Nephron progenitor cell (in vitro differentiated cells): ENCODE measurements at regions not wholly inside any gene's neighbourhood (a gene's known extent, or its start where the extent isn't known, plus 50 kb on each side); places are given as distances from the start of the nearest gene placed in this dataset.

Source experiments
- DNase-seq: peaks from one replicate; pipeline ENCODE4 v3.0.0; 2021
- H3K27ac Mint-ChIP-seq: 2 replicates; pipeline ENCODE4 v1.8.0; 2021; ENCODE audit warnings: mild to moderate bottlenecking, moderate library complexity, mixed read lengths
- H3K27me3 Mint-ChIP-seq: 2 replicates; pipeline ENCODE4 v1.8.0; 2021; ENCODE audit warnings: mild to moderate bottlenecking, low read depth, mixed read lengths; ENCODE audit not compliant: poor library complexity
- H3K36me3 Mint-ChIP-seq: 2 replicates; pipeline ENCODE4 v1.8.0; 2021; ENCODE audit warnings: low read depth, mixed read lengths
- H3K4me1 Mint-ChIP-seq: 2 replicates; pipeline ENCODE4 v1.8.0; 2021; ENCODE audit warnings: mixed read lengths
- H3K4me3 Mint-ChIP-seq: 2 replicates; pipeline ENCODE4 v1.8.0; 2021; ENCODE audit warnings: mild to moderate bottlenecking, moderate library complexity, mixed read lengths
- H3K9me3 Mint-ChIP-seq: 2 replicates; pipeline ENCODE4 v1.8.0; 2021; ENCODE audit warnings: mild to moderate bottlenecking, moderate library complexity, mixed read lengths
- CTCF ChIP-seq: fragments of 200-600 bp; sonication (generic); IDR thresholded peaks from 2 replicates; pipeline ENCODE4 v1.5.0; 2021; ENCODE audit warnings: antibody characterized with exemption

GRCh38 chr4:133524369-133524768 lies 375.3 kb downstream of the PCDH10 start:
- Mint-ChIP-seq H3K27ac (no peak overlapping the region), H3K4me1 (no peaks in the 10 kb centered on the region), H3K9me3 (no peaks in the 10 kb centered on the region), H3K36me3 (no peaks in the 10 kb centered on the region), H3K27me3 (no peaks in the 10 kb centered on the region), H3K4me3 (no peak overlapping the region)
- no peak for TF ChIP-seq CTCF
- no peak for DNase-seq

GRCh38 chr4:133513901-133514300 lies 364.8 kb downstream of the PCDH10 start:
- no peak for TF ChIP-seq CTCF
- H3K4me3 Mint-ChIP-seq, result no peak overlapping the region
- H3K36me3 Mint-ChIP-seq, result no peaks in the 10 kb centered on the region
- peaks cover 19% of the 10 kb centered on the region for H3K9me3 Mint-ChIP-seq
- DNase-seq, result no peak
- no peaks in the 10 kb centered on the region for H3K4me1 Mint-ChIP-seq
- no peaks in the 10 kb centered on the region for H3K27me3 Mint-ChIP-seq
- H3K27ac Mint-ChIP-seq, result no peak overlapping the region

- Mint-ChIP-seq H3K36me3 (no peaks in the 10 kb centered on the region), H3K27me3 (no peaks in the 10 kb centered on the region), H3K9me3 (peaks cover 3% of the 10 kb centered on the region), H3K4me3 (no peak overlapping the region), H3K27ac (no peak overlapping the region), H3K4me1 (no peaks in the 10 kb centered on the region)
- no peak for DNase-seq
- TF ChIP-seq CTCF, result no peak
Measured at GRCh38 chr4:133498149-133498548, 349.1 kb downstream of the PCDH10 start.

GRCh38 chr4:133493776-133494175 lies 344.7 kb downstream of the PCDH10 start:
- Mint-ChIP-seq H3K9me3 (no peaks in the 10 kb centered on the region), H3K4me3 (no peak overlapping the region), H3K27me3 (no peaks in the 10 kb centered on the region), H3K4me1 (no peaks in the 10 kb centered on the region), H3K27ac (no peak overlapping the region), H3K36me3 (no peaks in the 10 kb centered on the region)
- TF ChIP-seq CTCF, result no peak
- no peak for DNase-seq

GRCh38 chr4:133493241-133493640 lies 344.1 kb downstream of the PCDH10 start:
- Mint-ChIP-seq H3K27ac (no peak overlapping the region), H3K27me3 (no peaks in the 10 kb centered on the region)

More at GRCh38 chr4:133493241-133493640, 344.1 kb downstream of the PCDH10 start:
- H3K4me1 Mint-ChIP-seq, result no peaks in the 10 kb centered on the region
- no peak for TF ChIP-seq CTCF
- H3K36me3 Mint-ChIP-seq, result no peaks in the 10 kb centered on the region
- no peaks in the 10 kb centered on the region for H3K9me3 Mint-ChIP-seq
- H3K4me3 Mint-ChIP-seq, result no peak overlapping the region
- no peak for DNase-seq
